DND-41 (cell line): ENCODE measurements at regions not wholly inside any gene's neighbourhood (a gene's known extent, or its start where the extent isn't known, plus 50 kb on each side); places are given as distances from the start of the nearest gene placed in this dataset.

ENCODE experiments used
- ATAC-seq: fragments of 200-7000 bp; cut with Tn5 transposase; 3 replicates; pipeline ENCODE4 v1.9.1; 2021; ENCODE audit warnings: low read depth; ENCODE audit not compliant: insufficient read depth
- DNase-seq: peaks from one replicate; pipeline ENCODE4 v3.0.0-alpha.2; 2020
- H2AFZ ChIP-seq: 2 replicates; pipeline ENCODE4 v1.6.0; 2012; ENCODE audit warnings: low read depth, low read length
- H3K27ac ChIP-seq: 2 replicates; pipeline ENCODE4 v1.5.1; 2012; ENCODE audit warnings: low read length, inconsistent platforms
- H3K27me3 ChIP-seq: fragments of 200-600 bp; sonication (generic); 2 replicates; pipeline ENCODE4 v1.6.0; 2012; ENCODE audit warnings: low read length, mild to moderate bottlenecking, inconsistent platforms; ENCODE audit not compliant: insufficient read depth, poor library complexity
- H3K36me3 ChIP-seq: 2 replicates; pipeline ENCODE4 v1.5.1; 2012; ENCODE audit warnings: low read length, inconsistent platforms; ENCODE audit not compliant: insufficient read depth
- H3K4me1 ChIP-seq: 2 replicates; pipeline ENCODE4 v1.5.1; 2012; ENCODE audit warnings: mild to moderate bottlenecking, low read length; ENCODE audit not compliant: insufficient read depth
- H3K4me2 ChIP-seq: 2 replicates; pipeline ENCODE4 v1.6.0; 2012; ENCODE audit warnings: mild to moderate bottlenecking, moderate library complexity, low read length, inconsistent platforms; ENCODE audit not compliant: insufficient read depth
- H3K4me3 ChIP-seq, 2 experiments: fragments of 200-600 bp in 1 of 2; shearing (Covaris generic) in 1 of 2; 2 replicates each; pipeline ENCODE4 v1.5.1; 2012 to 2016; ENCODE audit warnings: inconsistent platforms in 2 of 2, low read length in 2 of 2, mild to moderate bottlenecking in 2 of 2, low read depth in 1 of 2, moderate library complexity in 1 of 2
- H3K79me2 ChIP-seq: 2 replicates; pipeline ENCODE4 v1.6.0; 2012; ENCODE audit warnings: low read length, inconsistent platforms; ENCODE audit not compliant: insufficient read depth
- H3K9ac ChIP-seq: 2 replicates; pipeline ENCODE4 v1.6.0; 2012; ENCODE audit warnings: low read depth, mild to moderate bottlenecking, inconsistent platforms, low read length, moderate library complexity
- H3K9me3 ChIP-seq: 2 replicates; pipeline ENCODE4 v1.5.1; 2012; ENCODE audit warnings: low read length, moderate library complexity, mild to moderate bottlenecking, inconsistent platforms; ENCODE audit not compliant: insufficient read depth, severe bottlenecking
- H4K20me1 ChIP-seq: 2 replicates; pipeline ENCODE4 v1.6.0; 2012; ENCODE audit warnings: low read length; ENCODE audit not compliant: insufficient read depth
- CTCF ChIP-seq: IDR thresholded peaks from 2 replicates; pipeline ENCODE4 v1.5.1; 2012; ENCODE audit warnings: borderline replicate concordance, low read length, moderate library complexity, mild to moderate bottlenecking; ENCODE audit not compliant: poor library complexity, severe bottlenecking; ENCODE audit errors: extremely low read depth
- EZH2 ChIP-seq: IDR thresholded peaks from 3 replicates; pipeline ENCODE4 v1.6.1; 2012; ENCODE audit warnings: borderline replicate concordance, low read depth, mild to moderate bottlenecking, moderate library complexity, low read length, inconsistent platforms; ENCODE audit not compliant: severe bottlenecking

GRCh38 chr10:120755771-120756170 is 95.4 kb upstream of the WDR11 start:
- ATAC-seq (no peak), DNase-seq (no peak)
- no peak overlapping the region for H3K4me3 ChIP-seq
- peaks cover 10% of the 10 kb centered on the region for H3K27me3 ChIP-seq
- no peak overlapping the region for H2AFZ ChIP-seq
- H4K20me1 ChIP-seq: no peaks in the 10 kb centered on the region
- TF ChIP-seq EZH2 (no peak), CTCF (no peak)
- H3K79me2 ChIP-seq: no peaks in the 10 kb centered on the region
- no peaks in the 10 kb centered on the region for H3K9me3 ChIP-seq
- no peak overlapping the region for H3K9ac ChIP-seq
- H3K27ac ChIP-seq: no peak overlapping the region
- H3K36me3 ChIP-seq: no peaks in the 10 kb centered on the region
- H3K4me2 ChIP-seq: no peak overlapping the region
- H3K4me1 ChIP-seq: no peaks in the 10 kb centered on the region

GRCh38 chr10:120760253-120760652 is 90.9 kb upstream of the WDR11 start:
- H3K4me2 ChIP-seq: no peak overlapping the region
- no peak overlapping the region for H3K4me3 ChIP-seq
- peaks cover 8% of the 10 kb centered on the region for H3K27me3 ChIP-seq
- ATAC-seq: no peak
- H3K4me1 ChIP-seq: no peaks in the 10 kb centered on the region
- no peak overlapping the region for H3K27ac ChIP-seq
- H3K36me3 ChIP-seq: no peaks in the 10 kb centered on the region
- no peak overlapping the region for H2AFZ ChIP-seq
- no peak overlapping the region for H3K9ac ChIP-seq
- TF ChIP-seq CTCF (no peak), EZH2 (no peak)
- H4K20me1 ChIP-seq: no peaks in the 10 kb centered on the region
- no peaks in the 10 kb centered on the region for H3K9me3 ChIP-seq
- no peak for DNase-seq
- H3K79me2 ChIP-seq: no peaks in the 10 kb centered on the region

- Histone ChIP-seq H3K9me3 (no peaks in the 10 kb centered on the region), H3K9ac (no peak overlapping the region), H3K27ac (no peak overlapping the region), H3K79me2 (no peaks in the 10 kb centered on the region), H3K4me1 (no peaks in the 10 kb centered on the region), H3K4me3 (no peak overlapping the region), H4K20me1 (no peaks in the 10 kb centered on the region), H3K36me3 (no peaks in the 10 kb centered on the region), H3K4me2 (no peak overlapping the region), H2AFZ (no peak overlapping the region), H3K27me3 (peaks cover 10% of the 10 kb centered on the region)
- TF ChIP-seq EZH2 (no peak), CTCF (no peak)
- no peak for ATAC-seq
- no peak for DNase-seq
Observed at GRCh38 chr10:120761951-120762350, 89.2 kb upstream of the WDR11 start.
